ENCODE measurements at regions not wholly inside any gene's neighbourhood (a gene's known extent, or its start where the extent isn't known, plus 50 kb on each side); places are given as distances from the start of the nearest gene placed in this dataset.
"Not testable (repeated sequence)": the region's sequence is repeated elsewhere in the genome, so short reads cannot be mapped to it uniquely, and the experiment has no call there.

- H3K4me3 ChIP-seq (ENCODE audit: low read depth, low read length) = no peak overlapping the region
- no peak for DNase-seq (ENCODE audit: low read depth)
- TF ChIP-seq CTCF (IDR thresholded peaks at IDR 0.05; ENCODE audit: low read depth, low read length, missing control alignments) = no peak
These were observed 1024.1 kb downstream of the RPA4 start for GRCh38 chrX:97907791-97908190.

GRCh38 chrX:97909245-97909644 lies 1025.5 kb downstream of the RPA4 start:
- no peak for DNase-seq (ENCODE audit: low read depth)
- no peak for TF ChIP-seq CTCF (IDR thresholded peaks at IDR 0.05; ENCODE audit: low read depth, low read length, missing control alignments)
- H3K4me3 ChIP-seq (ENCODE audit: low read depth, low read length) = no peak overlapping the region

- DNase-seq (ENCODE audit: low read depth); H3K4me3 ChIP-seq (ENCODE audit: low read depth, low read length): not testable (repeated sequence)
These were observed 1031.7 kb downstream of the RPA4 start for GRCh38 chrX:97915390-97915789.

- not testable (repeated sequence) for H3K4me3 ChIP-seq (ENCODE audit: low read depth, low read length); DNase-seq (ENCODE audit: low read depth)
These were observed 1037.5 kb downstream of the RPA4 start for GRCh38 chrX:97921223-97921622.

GRCh38 chrX:97931586-97931985 lies 1047.9 kb downstream of the RPA4 start:
- DNase-seq (ENCODE audit: low read depth) = no peak
- H3K4me3 ChIP-seq (ENCODE audit: low read depth, low read length) = no peak overlapping the region
- no peak for TF ChIP-seq CTCF (IDR thresholded peaks at IDR 0.05; ENCODE audit: low read depth, low read length, missing control alignments)

- no peak for DNase-seq (ENCODE audit: low read depth)
These were observed 1052.6 kb downstream of the RPA4 start for GRCh38 chrX:97936296-97936695.

GRCh38 chrX:97938706-97939105 lies 1055.0 kb downstream of the RPA4 start:
- H3K4me3 ChIP-seq (ENCODE audit: low read depth, low read length) = no peak overlapping the region
- TF ChIP-seq CTCF (IDR thresholded peaks at IDR 0.05; ENCODE audit: low read depth, low read length, missing control alignments) = no peak
- DNase-seq (ENCODE audit: low read depth) = no peak

More at GRCh38 chrX:97936296-97936695, 1052.6 kb downstream of the RPA4 start:
- H3K4me3 ChIP-seq (ENCODE audit: low read depth, low read length) = no peak overlapping the region
- TF ChIP-seq CTCF (IDR thresholded peaks at IDR 0.05; ENCODE audit: low read depth, low read length, missing control alignments) = no peak

GRCh38 chrX:97968376-97969163 lies 1084.9 kb downstream of the RPA4 start:
- H3K4me3 ChIP-seq (ENCODE audit: low read depth, low read length) = no peak overlapping the region
- DNase-seq (ENCODE audit: low read depth) = no peak
- TF ChIP-seq CTCF (IDR thresholded peaks at IDR 0.05; ENCODE audit: low read depth, low read length, missing control alignments) = no peak
